Fibroblast of the aortic adventitia (primary cell): ENCODE measurements at regions not wholly inside any gene's neighbourhood (a gene's known extent, or its start where the extent isn't known, plus 50 kb on each side); places are given as distances from the start of the nearest gene placed in this dataset.
A peak's percentile ranks its signal among the peaks of the same experiment; 100 is the strongest.

Experiments used
- DNase-seq: peaks from one replicate; pipeline ENCODE4 v3.0.0-alpha.2; 2010; ENCODE audit warnings: low read depth
- H3K4me3 ChIP-seq: 2 replicates; pipeline ENCODE4 v1.5.1; 2011; ENCODE audit warnings: low read depth, mild to moderate bottlenecking, control low read depth, low read length, moderate library complexity
- CTCF ChIP-seq: IDR thresholded peaks from 2 replicates; pipeline ENCODE4 v1.5.1; 2011; ENCODE audit warnings: mild to moderate bottlenecking, low read length, control low read depth, inconsistent platforms; ENCODE audit not compliant: insufficient read depth

GRCh38 chr3:152019508-152019907 is 146.1 kb downstream of the SUCNR1 start:
- no peak for DNase-seq
- TF ChIP-seq CTCF = no peak
- H3K4me3 ChIP-seq = no peak overlapping the region

GRCh38 chr3:152021951-152022461 is 148.6 kb downstream of the SUCNR1 start:
- no peak for TF ChIP-seq CTCF
- no peak overlapping the region for H3K4me3 ChIP-seq
- DNase-seq = peak; percentile 37

DNA sequence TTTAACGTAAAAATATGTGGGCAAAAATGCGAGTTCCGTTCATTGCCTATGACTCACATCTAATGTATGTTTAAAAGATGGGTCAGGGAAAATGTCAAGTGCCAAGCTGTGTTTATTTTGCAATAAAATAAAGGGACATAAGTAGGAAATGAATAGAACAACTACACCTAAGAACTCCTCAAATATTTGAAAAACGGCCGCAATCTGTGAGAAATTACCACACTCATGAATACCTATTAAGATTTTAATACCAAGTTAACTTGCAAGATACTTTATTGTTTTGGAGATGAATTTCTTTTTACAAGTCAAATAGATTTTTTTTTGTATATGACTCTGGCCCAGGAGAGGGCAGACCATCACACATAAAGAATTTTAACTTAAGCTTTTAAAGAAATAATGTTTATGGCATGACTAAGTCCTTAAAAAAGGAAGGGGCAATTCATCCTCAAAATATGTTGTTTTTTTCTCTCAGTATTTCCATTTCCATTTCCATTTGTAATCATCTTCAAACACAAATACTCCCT is 152.7 kb downstream of the SUCNR1 start:
- peak; percentile 87 for DNase-seq
- TF ChIP-seq CTCF = peak; percentile 40
- no peak overlapping the region for H3K4me3 ChIP-seq

DNA sequence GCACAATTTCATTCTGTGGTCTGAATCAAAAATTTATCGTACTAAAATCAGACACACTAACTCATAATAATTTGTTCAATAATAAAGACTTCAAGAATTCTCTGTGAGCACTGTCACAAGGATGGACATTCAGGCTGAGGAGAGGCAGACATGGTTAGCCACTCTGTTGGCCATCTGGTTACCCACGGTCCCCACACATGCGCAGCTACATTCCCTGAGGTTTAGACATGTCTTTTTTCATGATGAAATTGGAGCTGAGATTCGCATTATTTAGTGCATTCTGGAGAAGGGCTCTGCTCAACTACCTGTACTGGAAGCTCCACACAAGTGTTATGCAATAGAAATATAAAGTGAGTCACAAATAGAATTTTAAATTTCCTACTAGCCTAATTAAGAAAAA is 156.9 kb downstream of the SUCNR1 start:
- no peak for TF ChIP-seq CTCF
- DNase-seq = no peak
- no peak overlapping the region for H3K4me3 ChIP-seq

DNA sequence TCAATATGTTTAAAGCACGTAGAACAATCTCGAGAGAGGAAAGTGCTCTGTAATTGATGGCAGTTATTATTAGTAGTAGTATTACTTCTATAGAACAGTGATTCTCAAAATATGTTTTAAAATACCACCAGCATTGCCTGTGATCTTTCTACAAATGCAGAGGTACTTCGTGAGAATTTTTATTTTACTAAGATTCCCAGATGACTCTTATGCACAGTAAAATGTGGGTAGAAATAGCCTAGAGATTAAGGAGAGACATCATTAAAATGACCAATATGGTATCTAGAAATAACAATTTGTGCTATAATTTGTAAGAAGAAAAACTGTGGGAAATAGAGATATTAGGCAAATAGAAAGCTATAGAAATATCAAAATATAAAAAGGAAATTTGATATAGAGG is 157.9 kb downstream of the SUCNR1 start:
- no peak for DNase-seq

DNA sequence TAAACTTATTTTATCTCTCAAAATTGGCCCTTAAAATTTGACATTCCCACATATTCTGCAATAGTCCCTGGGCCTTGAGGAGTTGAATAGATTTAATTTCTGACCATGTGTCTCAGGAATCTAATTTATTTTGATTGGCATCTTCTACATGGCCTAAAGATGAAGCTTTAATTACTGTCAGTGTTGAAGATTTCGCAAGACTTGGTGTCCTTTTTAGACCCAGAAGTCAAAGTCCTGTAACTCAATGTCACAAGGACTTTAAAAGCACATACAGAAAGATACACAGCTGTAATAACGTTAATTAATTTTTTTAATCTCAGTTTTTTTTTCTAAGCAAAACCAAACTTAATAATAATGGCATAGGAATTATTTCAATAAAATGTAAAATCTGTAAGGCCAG is 163.9 kb downstream of the SUCNR1 start:
- H3K4me3 ChIP-seq = no peak overlapping the region
- TF ChIP-seq CTCF = no peak
- no peak for DNase-seq

More for the DNA sequence above, 157.9 kb downstream of the SUCNR1 start:
- no peak overlapping the region for H3K4me3 ChIP-seq
- no peak for TF ChIP-seq CTCF

- no peak for TF ChIP-seq CTCF
- H3K4me3 ChIP-seq = no peak overlapping the region
- no peak for DNase-seq
Observed at GRCh38 chr3:152037953-152038352, 164.5 kb downstream of the SUCNR1 start.
